ENCODE measurements at regions not wholly inside any gene's neighbourhood (a gene's known extent, or its start where the extent isn't known, plus 50 kb on each side); places are given as distances from the start of the nearest gene placed in this dataset.
"Not testable (repeated sequence)": the region's sequence is repeated elsewhere in the genome, so short reads cannot be mapped to it uniquely, and the experiment has no call there.

- no peak overlapping the region for H3K4me3 Mint-ChIP-seq
Measured at GRCh38 chr10:123361832-123362231, 207.6 kb downstream of the BUB3 start.

GRCh38 chr10:123367195-123367594 lies 213.0 kb downstream of the BUB3 start:
- POLR2A ChIA-PET, result no interaction called here

More at GRCh38 chr10:123361832-123362231, 207.6 kb downstream of the BUB3 start:
- no peak for ATAC-seq
- H3K27ac Mint-ChIP-seq, result no peak overlapping the region
- ChIA-PET POLR2A (no interaction called here), CTCF (no interaction called here)
- no peaks in the 10 kb centered on the region for H3K36me3 Mint-ChIP-seq (ENCODE audit: low read depth)
- H3K4me1 Mint-ChIP-seq (ENCODE audit: low read depth), result no peaks in the 10 kb centered on the region
- DNase-seq, result no peak
- H3K9me3 Mint-ChIP-seq (ENCODE audit: insufficient read depth), result no peaks in the 10 kb centered on the region
- H3K27me3 Mint-ChIP-seq (ENCODE audit: low read depth), result no peaks in the 10 kb centered on the region

GRCh38 chr10:123371626-123372025 lies 217.4 kb downstream of the BUB3 start:
- H3K36me3 Mint-ChIP-seq (ENCODE audit: low read depth); H3K4me1 Mint-ChIP-seq (ENCODE audit: low read depth); CTCF ChIA-PET; H3K9me3 Mint-ChIP-seq (ENCODE audit: insufficient read depth); H3K4me3 Mint-ChIP-seq; H3K27me3 Mint-ChIP-seq (ENCODE audit: low read depth); H3K27ac Mint-ChIP-seq; ATAC-seq; DNase-seq; POLR2A ChIA-PET: not testable (repeated sequence)

More at GRCh38 chr10:123367195-123367594, 213.0 kb downstream of the BUB3 start:
- H3K27ac Mint-ChIP-seq, result no peak overlapping the region
- no peak for DNase-seq
- H3K27me3 Mint-ChIP-seq (ENCODE audit: low read depth), result no peaks in the 10 kb centered on the region
- H3K9me3 Mint-ChIP-seq (ENCODE audit: insufficient read depth), result no peaks in the 10 kb centered on the region
- H3K36me3 Mint-ChIP-seq (ENCODE audit: low read depth), result no peaks in the 10 kb centered on the region
- CTCF ChIA-PET, result no interaction called here
- H3K4me1 Mint-ChIP-seq (ENCODE audit: low read depth), result no peaks in the 10 kb centered on the region
- no peak overlapping the region for H3K4me3 Mint-ChIP-seq
- no peak for ATAC-seq

DNA sequence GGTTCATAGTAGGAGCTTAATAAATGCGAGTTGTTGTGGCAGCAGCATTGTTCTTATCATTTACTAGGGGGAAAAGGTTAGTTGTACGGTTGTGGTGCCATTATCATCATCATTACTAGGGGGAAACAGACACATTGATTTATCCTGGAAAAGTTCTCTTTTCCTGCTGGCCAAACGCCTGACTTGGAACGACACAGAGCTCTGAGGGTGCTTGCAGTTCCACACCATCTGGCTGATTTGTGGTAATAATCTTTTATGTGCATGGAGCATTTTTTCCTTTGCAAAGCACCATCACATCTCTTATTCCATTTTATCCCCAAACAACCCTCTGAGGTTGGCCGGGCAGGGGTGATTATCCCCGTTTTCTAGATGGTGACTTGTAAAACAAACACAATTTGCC lies 219.4 kb downstream of the BUB3 start:
- no peaks in the 10 kb centered on the region for H3K9me3 Mint-ChIP-seq (ENCODE audit: insufficient read depth)
- ChIA-PET CTCF (no interaction called here), POLR2A (no interaction called here)
- no peak overlapping the region for H3K27ac Mint-ChIP-seq
- DNase-seq (no peak), ATAC-seq (no peak)
- peaks cover 2% of the 10 kb centered on the region for H3K27me3 Mint-ChIP-seq (ENCODE audit: low read depth)
- H3K4me3 Mint-ChIP-seq, result no peak overlapping the region
- no peaks in the 10 kb centered on the region for H3K4me1 Mint-ChIP-seq (ENCODE audit: low read depth)
- H3K36me3 Mint-ChIP-seq (ENCODE audit: low read depth), result no peaks in the 10 kb centered on the region

GRCh38 chr10:123375097-123375496 lies 220.9 kb downstream of the BUB3 start:
- H3K36me3 Mint-ChIP-seq (ENCODE audit: low read depth), result no peaks in the 10 kb centered on the region
- no peak overlapping the region for H3K4me3 Mint-ChIP-seq
- ATAC-seq (no peak), DNase-seq (no peak)
- no peaks in the 10 kb centered on the region for H3K9me3 Mint-ChIP-seq (ENCODE audit: insufficient read depth)
- no peak overlapping the region for H3K27ac Mint-ChIP-seq
- peaks cover 2% of the 10 kb centered on the region for H3K27me3 Mint-ChIP-seq (ENCODE audit: low read depth)
- POLR2A ChIA-PET, result no interaction called here
- CTCF ChIA-PET, result no interaction called here
- no peaks in the 10 kb centered on the region for H3K4me1 Mint-ChIP-seq (ENCODE audit: low read depth)

DNA sequence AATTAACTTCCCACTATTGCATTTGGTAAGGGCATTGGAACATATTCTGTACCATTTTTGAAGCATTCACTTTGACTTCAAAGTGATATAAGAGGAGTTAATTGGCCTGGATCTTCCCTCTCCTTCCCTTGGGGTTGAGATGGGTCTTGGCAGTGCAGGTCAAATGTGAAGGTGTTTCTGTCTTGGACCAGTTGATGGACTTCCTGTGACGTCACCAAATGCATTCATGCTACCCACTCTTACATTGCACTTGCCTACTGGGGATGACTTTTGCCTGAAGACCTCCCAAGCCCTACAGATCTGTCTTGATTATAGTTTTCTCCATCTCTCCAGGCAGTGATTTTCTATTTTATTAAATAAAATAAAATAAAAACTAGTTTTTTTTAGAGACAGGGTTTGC lies 221.5 kb downstream of the BUB3 start:
- no peak overlapping the region for H3K27ac Mint-ChIP-seq
- ATAC-seq (no peak), DNase-seq (no peak)
- ChIA-PET POLR2A (no interaction called here), CTCF (no interaction called here)
- peaks cover 5% of the 10 kb centered on the region for H3K27me3 Mint-ChIP-seq (ENCODE audit: low read depth)
- no peaks in the 10 kb centered on the region for H3K9me3 Mint-ChIP-seq (ENCODE audit: insufficient read depth)
- no peak overlapping the region for H3K4me3 Mint-ChIP-seq
- no peaks in the 10 kb centered on the region for H3K4me1 Mint-ChIP-seq (ENCODE audit: low read depth)
- no peaks in the 10 kb centered on the region for H3K36me3 Mint-ChIP-seq (ENCODE audit: low read depth)

DNA sequence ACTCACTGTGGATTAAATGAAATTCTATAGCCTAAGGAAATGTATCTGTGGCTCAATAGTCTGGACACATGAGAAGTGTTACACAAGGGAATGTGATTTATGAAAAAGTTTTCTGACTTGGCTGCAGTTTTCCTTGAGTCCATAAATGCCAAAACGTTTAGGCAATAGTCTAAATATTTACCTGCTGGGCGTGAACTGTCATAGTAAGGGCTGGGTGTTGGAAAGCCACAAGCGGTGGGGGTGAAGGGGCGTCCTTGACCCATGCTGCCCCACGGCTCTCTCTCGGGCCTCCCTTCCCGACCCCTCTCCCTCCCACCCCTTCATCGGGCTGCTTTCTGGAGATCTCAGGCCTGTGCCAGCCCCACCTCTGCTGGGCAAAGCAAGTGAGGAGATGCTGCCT lies 223.7 kb downstream of the BUB3 start:
- POLR2A ChIA-PET, result no interaction called here
- no peak overlapping the region for H3K4me3 Mint-ChIP-seq

GRCh38 chr10:123378302-123378701 lies 224.1 kb downstream of the BUB3 start:
- peaks cover 5% of the 10 kb centered on the region for H3K27me3 Mint-ChIP-seq (ENCODE audit: low read depth)

More for the DNA sequence above, 223.7 kb downstream of the BUB3 start:
- CTCF ChIA-PET, result no interaction called here
- no peak overlapping the region for H3K27ac Mint-ChIP-seq
- ATAC-seq (no peak), DNase-seq (no peak)
- peaks cover 5% of the 10 kb centered on the region for H3K27me3 Mint-ChIP-seq (ENCODE audit: low read depth)
- no peaks in the 10 kb centered on the region for H3K4me1 Mint-ChIP-seq (ENCODE audit: low read depth)
- no peaks in the 10 kb centered on the region for H3K36me3 Mint-ChIP-seq (ENCODE audit: low read depth)
- H3K9me3 Mint-ChIP-seq (ENCODE audit: insufficient read depth), result no peaks in the 10 kb centered on the region

GRCh38 chr10:123379156-123379555 lies 225.0 kb downstream of the BUB3 start:
- Mint-ChIP-seq H3K4me3 (no peak overlapping the region), H3K27me3 (ENCODE audit: low read depth) (peaks cover 5% of the 10 kb centered on the region), H3K4me1 (ENCODE audit: low read depth) (no peaks in the 10 kb centered on the region), H3K27ac (no peak overlapping the region), H3K36me3 (ENCODE audit: low read depth) (no peaks in the 10 kb centered on the region), H3K9me3 (ENCODE audit: insufficient read depth) (peaks cover 1% of the 10 kb centered on the region)
- ChIA-PET POLR2A (no interaction called here), CTCF (interaction anchor here (0.9 to 2.4 kb wide), 2 partner anchors 246 to 336 kb away, joined by 3 to 11 read pairs; no protein-coding TSS in a partner anchor)
- ATAC-seq (no peak), DNase-seq (no peak)

More at GRCh38 chr10:123378302-123378701, 224.1 kb downstream of the BUB3 start:
- DNase-seq (no peak), ATAC-seq (no peak)
- Mint-ChIP-seq H3K27ac (no peak overlapping the region), H3K36me3 (ENCODE audit: low read depth) (no peaks in the 10 kb centered on the region), H3K4me1 (ENCODE audit: low read depth) (no peaks in the 10 kb centered on the region), H3K9me3 (ENCODE audit: insufficient read depth) (no peaks in the 10 kb centered on the region), H3K4me3 (no peak overlapping the region)
- ChIA-PET POLR2A (no interaction called here), CTCF (interaction anchor here (0.9 kb wide), 1 partner anchor 335 kb away, joined by 3 read pairs; no protein-coding TSS in a partner anchor)

DNA sequence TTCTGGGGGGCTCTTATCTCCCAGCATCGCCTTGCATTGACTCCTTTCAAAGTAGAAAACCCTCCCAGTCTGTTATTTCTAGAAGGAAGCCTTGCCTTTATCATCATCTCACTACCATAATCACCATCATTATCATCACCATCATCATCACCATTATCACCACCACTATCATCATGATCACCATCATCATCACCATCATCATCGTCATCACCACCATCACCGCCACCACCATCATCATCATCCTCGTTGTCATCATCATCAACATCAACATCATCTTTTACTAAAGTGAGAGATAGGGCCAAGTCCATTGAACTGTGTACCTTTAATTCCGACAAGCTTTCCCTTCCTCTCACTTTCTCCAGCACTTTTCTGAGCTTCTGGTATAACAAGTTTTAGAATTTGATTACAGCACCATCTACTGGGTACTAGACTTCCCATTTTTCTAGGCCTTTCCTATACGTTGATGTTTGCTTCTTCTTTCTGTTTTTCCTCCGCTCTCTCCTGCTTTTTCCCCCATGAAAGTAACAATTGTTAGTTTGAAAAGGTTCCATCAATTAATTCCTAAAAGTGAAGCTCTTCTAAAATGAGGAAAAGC lies 226.4 kb downstream of the BUB3 start:
- ChIA-PET CTCF (interaction anchor here (1.0 to 2.4 kb wide), 8 partner anchors 139 to 554 kb away, joined by 3 to 11 read pairs (median 4); no protein-coding TSS in a partner anchor), POLR2A (no interaction called here)
- peaks cover 5% of the 10 kb centered on the region for H3K27me3 Mint-ChIP-seq (ENCODE audit: low read depth)
- H3K27ac Mint-ChIP-seq, result no peak overlapping the region
- no peaks in the 10 kb centered on the region for H3K36me3 Mint-ChIP-seq (ENCODE audit: low read depth)
- ATAC-seq (no peak), DNase-seq (no peak)
- H3K9me3 Mint-ChIP-seq (ENCODE audit: insufficient read depth), result peaks cover 5% of the 10 kb centered on the region
- H3K4me1 Mint-ChIP-seq (ENCODE audit: low read depth), result no peaks in the 10 kb centered on the region
- no peak overlapping the region for H3K4me3 Mint-ChIP-seq

DNA sequence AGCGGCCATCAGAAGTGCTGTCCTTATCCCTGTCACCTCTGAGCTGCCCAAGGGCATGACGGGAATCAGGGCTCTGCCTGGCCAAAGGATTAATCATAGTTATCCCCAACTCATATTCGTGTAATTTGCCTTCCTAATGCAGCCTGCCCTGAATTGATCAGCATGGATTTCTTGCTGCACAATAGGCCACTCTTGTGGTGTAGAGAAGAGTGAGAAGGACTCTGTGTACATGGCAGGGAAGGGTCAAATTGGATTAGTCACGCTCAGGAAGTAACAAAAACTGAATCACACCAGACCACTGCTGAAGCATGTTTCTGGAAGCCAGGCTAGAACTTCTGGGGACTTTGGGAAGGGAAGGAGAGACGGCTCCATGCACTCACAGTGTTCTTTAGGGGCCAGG lies 227.0 kb downstream of the BUB3 start:
- Mint-ChIP-seq H3K27ac (no peak overlapping the region), H3K4me1 (ENCODE audit: low read depth) (no peaks in the 10 kb centered on the region), H3K27me3 (ENCODE audit: low read depth) (peaks cover 5% of the 10 kb centered on the region), H3K4me3 (no peak overlapping the region), H3K36me3 (ENCODE audit: low read depth) (no peaks in the 10 kb centered on the region), H3K9me3 (ENCODE audit: insufficient read depth) (peaks cover 10% of the 10 kb centered on the region)
- ATAC-seq, result no peak
- POLR2A ChIA-PET, result no interaction called here
- DNase-seq, result no peak
- CTCF ChIA-PET, result interaction anchor here (1.0 to 2.4 kb wide), 6 partner anchors 140 to 360 kb away, joined by 3 to 11 read pairs (median 4); no protein-coding TSS in a partner anchor

GRCh38 chr10:123382491-123382890 lies 228.3 kb downstream of the BUB3 start:
- H3K27ac Mint-ChIP-seq, result no peak overlapping the region
- H3K4me1 Mint-ChIP-seq (ENCODE audit: low read depth), result no peaks in the 10 kb centered on the region
- ChIA-PET POLR2A (no interaction called here), CTCF (no interaction called here)
- peaks cover 13% of the 10 kb centered on the region for H3K9me3 Mint-ChIP-seq (ENCODE audit: insufficient read depth)
- DNase-seq (no peak), ATAC-seq (no peak)
- H3K36me3 Mint-ChIP-seq (ENCODE audit: low read depth), result no peaks in the 10 kb centered on the region
- H3K27me3 Mint-ChIP-seq (ENCODE audit: low read depth), result peaks cover 3% of the 10 kb centered on the region
- H3K4me3 Mint-ChIP-seq, result no peak overlapping the region

- H3K27ac Mint-ChIP-seq, result no peak overlapping the region
- no peaks in the 10 kb centered on the region for H3K36me3 Mint-ChIP-seq (ENCODE audit: low read depth)
- H3K27me3 Mint-ChIP-seq (ENCODE audit: low read depth), result peaks cover under 1% of the 10 kb centered on the region
- CTCF ChIA-PET, result no interaction called here
- peaks cover 15% of the 10 kb centered on the region for H3K9me3 Mint-ChIP-seq (ENCODE audit: insufficient read depth)
- ATAC-seq (no peak), DNase-seq (no peak)
- H3K4me1 Mint-ChIP-seq (ENCODE audit: low read depth), result no peaks in the 10 kb centered on the region
- POLR2A ChIA-PET, result no interaction called here
- no peak overlapping the region for H3K4me3 Mint-ChIP-seq
Measured at GRCh38 chr10:123385508-123386080, 231.4 kb downstream of the BUB3 start.

Data from activated CD8-positive, alpha-beta T cell treated with anti-CD3 and anti-CD28 coated beads, Interleukin-2, amount 10 ng/mL, durations not matched to agents 7 days and 5 days (primary cell).